ENCODE measurements at regions not wholly inside any gene's neighbourhood (a gene's known extent, or its start where the extent isn't known, plus 50 kb on each side); places are given as distances from the start of the nearest gene placed in this dataset.
"Not testable (repeated sequence)": the region's sequence is repeated elsewhere in the genome, so short reads cannot be mapped to it uniquely, and the experiment has no call there.

DNA sequence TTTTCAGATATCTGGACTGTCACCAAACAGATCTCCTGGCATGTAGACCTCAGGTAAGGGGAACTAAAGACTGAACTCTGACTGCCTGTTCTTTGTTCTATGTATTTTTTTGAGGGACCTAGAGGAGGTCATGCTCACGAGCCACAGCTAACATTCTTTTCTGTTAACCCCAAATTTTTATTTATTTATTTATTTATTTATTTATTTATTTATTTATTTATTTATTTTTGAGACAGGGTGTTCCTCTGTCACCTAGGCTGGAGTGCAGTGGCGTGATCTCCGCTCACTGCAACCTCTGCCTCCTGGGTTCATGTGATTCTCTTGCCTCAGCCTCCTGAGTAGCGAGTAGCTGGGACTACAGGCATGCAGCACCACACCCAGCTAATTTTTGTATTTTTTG lies 562.0 kb downstream of the NLGN4X start:
- H3K27ac Mint-ChIP-seq; DNase-seq; H3K9me3 Mint-ChIP-seq; H3K4me3 Mint-ChIP-seq; H3K36me3 Mint-ChIP-seq (ENCODE audit: low read depth); H3K27me3 Mint-ChIP-seq; intact Hi-C loops (cut with micrococcal nuclease); H3K4me1 Mint-ChIP-seq: not testable (repeated sequence)

- H3K27me3 Mint-ChIP-seq = no peaks in the 10 kb centered on the region
- no peak for DNase-seq
- intact Hi-C loops (cut with micrococcal nuclease) = no loop called here
- no peaks in the 10 kb centered on the region for H3K4me1 Mint-ChIP-seq
- H3K27ac Mint-ChIP-seq = no peak overlapping the region
- H3K36me3 Mint-ChIP-seq (ENCODE audit: low read depth) = no peaks in the 10 kb centered on the region
- H3K9me3 Mint-ChIP-seq = no peaks in the 10 kb centered on the region
- no peak overlapping the region for H3K4me3 Mint-ChIP-seq
These were observed 572.1 kb downstream of the NLGN4X start for GRCh38 chrX:5656544-5656943.

DNA sequence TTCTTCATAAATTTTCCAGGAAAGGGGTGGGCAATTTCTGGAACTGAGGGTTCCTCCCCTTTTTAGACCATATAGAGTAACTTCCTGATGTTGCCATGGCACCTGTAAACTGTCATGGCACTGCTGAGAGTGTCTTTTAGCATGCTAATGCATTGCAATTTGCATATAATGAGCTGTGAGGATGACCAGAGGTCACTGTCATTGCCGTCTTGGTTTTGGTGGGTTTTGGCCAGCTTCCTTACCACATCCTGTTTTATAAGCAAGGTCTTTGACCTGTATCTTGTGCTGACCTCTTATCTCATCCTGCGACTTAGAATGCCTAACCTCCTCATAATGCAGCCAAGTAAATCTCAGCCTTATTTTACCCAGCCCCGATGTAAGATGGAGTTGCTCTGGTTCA lies 577.8 kb downstream of the NLGN4X start:
- intact Hi-C loops (cut with micrococcal nuclease) = no loop called here
- H3K9me3 Mint-ChIP-seq = no peaks in the 10 kb centered on the region
- H3K4me3 Mint-ChIP-seq = no peak overlapping the region
- H3K27me3 Mint-ChIP-seq = no peaks in the 10 kb centered on the region
- no peaks in the 10 kb centered on the region for H3K4me1 Mint-ChIP-seq
- DNase-seq = no peak
- H3K27ac Mint-ChIP-seq = no peak overlapping the region
- no peaks in the 10 kb centered on the region for H3K36me3 Mint-ChIP-seq (ENCODE audit: low read depth)

- Mint-ChIP-seq H3K4me3 (no peak overlapping the region), H3K27ac (no peak overlapping the region), H3K27me3 (no peaks in the 10 kb centered on the region), H3K36me3 (ENCODE audit: low read depth) (no peaks in the 10 kb centered on the region), H3K9me3 (no peaks in the 10 kb centered on the region), H3K4me1 (no peaks in the 10 kb centered on the region)
- intact Hi-C loops (cut with micrococcal nuclease) = no loop called here
- DNase-seq = no peak
These were observed 579.6 kb downstream of the NLGN4X start for GRCh38 chrX:5648941-5649568.

GRCh38 chrX:5646818-5647217 lies 581.8 kb downstream of the NLGN4X start:
- no peaks in the 10 kb centered on the region for H3K9me3 Mint-ChIP-seq

GRCh38 chrX:5644776-5645175 lies 583.9 kb downstream of the NLGN4X start:
- Mint-ChIP-seq H3K27me3 (no peaks in the 10 kb centered on the region), H3K36me3 (ENCODE audit: low read depth) (no peaks in the 10 kb centered on the region), H3K9me3 (no peaks in the 10 kb centered on the region), H3K27ac (no peak overlapping the region), H3K4me3 (no peak overlapping the region), H3K4me1 (no peaks in the 10 kb centered on the region)
- DNase-seq = no peak
- intact Hi-C loops (cut with micrococcal nuclease) = no loop called here

More at GRCh38 chrX:5646818-5647217, 581.8 kb downstream of the NLGN4X start:
- H3K36me3 Mint-ChIP-seq (ENCODE audit: low read depth) = no peaks in the 10 kb centered on the region
- H3K27ac Mint-ChIP-seq = no peak overlapping the region
- H3K4me3 Mint-ChIP-seq = no peak overlapping the region
- H3K27me3 Mint-ChIP-seq = no peaks in the 10 kb centered on the region
- DNase-seq = no peak
- no peaks in the 10 kb centered on the region for H3K4me1 Mint-ChIP-seq
- intact Hi-C loops (cut with micrococcal nuclease) = no loop called here

DNA sequence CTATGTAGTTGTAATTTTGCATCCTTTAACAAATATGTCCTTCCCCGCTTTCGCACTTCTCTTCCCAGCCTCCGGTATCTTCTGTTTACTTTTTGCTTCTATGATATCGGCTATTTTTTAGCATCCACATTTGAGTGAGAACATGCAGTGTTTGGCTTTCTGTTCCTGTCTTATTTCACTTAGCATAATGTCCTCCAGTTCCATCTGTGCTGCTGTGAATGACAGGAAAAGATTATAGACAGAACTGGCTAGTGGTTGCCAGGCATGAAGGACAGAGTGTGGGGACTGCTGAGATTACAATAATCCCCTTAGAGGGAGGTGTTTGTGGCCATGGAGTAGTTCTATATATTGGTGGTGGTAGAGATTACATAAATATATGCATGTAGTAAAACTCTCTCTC lies 588.6 kb downstream of the NLGN4X start:
- H3K27me3 Mint-ChIP-seq = no peaks in the 10 kb centered on the region
- no peaks in the 10 kb centered on the region for H3K36me3 Mint-ChIP-seq (ENCODE audit: low read depth)
- DNase-seq = no peak
- no peaks in the 10 kb centered on the region for H3K9me3 Mint-ChIP-seq
- intact Hi-C loops (cut with micrococcal nuclease) = no loop called here
- H3K4me1 Mint-ChIP-seq = no peaks in the 10 kb centered on the region
- no peak overlapping the region for H3K4me3 Mint-ChIP-seq
- no peak overlapping the region for H3K27ac Mint-ChIP-seq

DNA sequence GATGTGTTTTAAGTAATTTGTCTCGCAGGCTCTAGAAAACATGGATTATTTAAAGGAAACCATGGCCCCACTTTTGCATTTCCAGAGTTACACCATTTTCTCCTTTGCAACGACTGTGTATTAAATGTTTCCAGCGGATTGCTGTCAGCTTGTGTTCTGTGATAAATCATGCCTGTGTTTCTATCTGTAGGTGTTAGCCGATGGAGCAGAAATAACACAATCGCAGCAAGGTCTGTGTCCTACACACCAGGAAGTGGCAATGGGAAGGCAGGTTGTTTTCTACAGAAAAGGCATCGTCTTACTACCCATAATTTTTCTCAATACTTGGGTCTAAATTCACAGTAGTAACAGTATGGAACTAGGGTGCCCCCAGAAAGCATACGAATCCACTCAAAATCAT lies 590.1 kb downstream of the NLGN4X start:
- H3K27ac Mint-ChIP-seq = no peak overlapping the region
- DNase-seq = no peak
- H3K4me3 Mint-ChIP-seq = no peak overlapping the region
- no peaks in the 10 kb centered on the region for H3K36me3 Mint-ChIP-seq (ENCODE audit: low read depth)
- H3K4me1 Mint-ChIP-seq = no peaks in the 10 kb centered on the region
- intact Hi-C loops (cut with micrococcal nuclease) = no loop called here
- no peaks in the 10 kb centered on the region for H3K27me3 Mint-ChIP-seq
- no peaks in the 10 kb centered on the region for H3K9me3 Mint-ChIP-seq

- intact Hi-C loops (cut with micrococcal nuclease) = no loop called here
- no peaks in the 10 kb centered on the region for H3K36me3 Mint-ChIP-seq (ENCODE audit: low read depth)
- H3K4me3 Mint-ChIP-seq = no peak overlapping the region
These were observed 595.8 kb downstream of the NLGN4X start for GRCh38 chrX:5632887-5633286.

GRCh38 chrX:5632061-5632614 lies 596.5 kb downstream of the NLGN4X start:
- Mint-ChIP-seq H3K27me3 (no peaks in the 10 kb centered on the region), H3K9me3 (no peaks in the 10 kb centered on the region), H3K4me3 (no peak overlapping the region), H3K4me1 (no peaks in the 10 kb centered on the region), H3K27ac (no peak overlapping the region), H3K36me3 (ENCODE audit: low read depth) (no peaks in the 10 kb centered on the region)
- intact Hi-C loops (cut with micrococcal nuclease) = no loop called here
- no peak for DNase-seq

More at GRCh38 chrX:5632887-5633286, 595.8 kb downstream of the NLGN4X start:
- Mint-ChIP-seq H3K4me1 (no peaks in the 10 kb centered on the region), H3K9me3 (no peaks in the 10 kb centered on the region), H3K27me3 (no peaks in the 10 kb centered on the region), H3K27ac (no peak overlapping the region)
- DNase-seq = no peak

DNA sequence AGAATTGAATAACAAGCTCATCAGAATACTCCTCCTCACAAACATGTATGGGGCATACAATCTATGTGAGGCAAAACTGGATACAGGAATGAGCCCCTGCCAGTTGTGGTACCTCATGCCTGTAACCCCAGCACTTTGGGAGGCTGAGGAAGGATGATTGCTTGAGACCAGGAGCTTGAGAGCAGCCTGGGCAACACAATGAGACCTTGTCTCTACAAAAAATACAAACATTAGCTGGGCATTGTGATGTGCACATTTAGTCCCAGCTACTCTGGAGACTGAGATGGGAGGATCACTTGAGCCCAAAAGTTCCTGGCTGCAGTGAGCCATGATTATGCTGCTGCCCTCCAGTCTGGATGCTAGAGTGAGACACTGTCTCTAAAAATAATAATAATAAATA lies 611.0 kb downstream of the NLGN4X start:
- Mint-ChIP-seq H3K9me3 (no peaks in the 10 kb centered on the region), H3K4me3 (no peak overlapping the region), H3K36me3 (ENCODE audit: low read depth) (no peaks in the 10 kb centered on the region), H3K4me1 (no peaks in the 10 kb centered on the region), H3K27ac (no peak overlapping the region), H3K27me3 (no peaks in the 10 kb centered on the region)
- intact Hi-C loops (cut with micrococcal nuclease) = no loop called here
- DNase-seq = no peak

- no peak overlapping the region for H3K27ac Mint-ChIP-seq
- no peaks in the 10 kb centered on the region for H3K4me1 Mint-ChIP-seq
- H3K4me3 Mint-ChIP-seq = no peak overlapping the region
- H3K36me3 Mint-ChIP-seq (ENCODE audit: low read depth) = no peaks in the 10 kb centered on the region
- H3K27me3 Mint-ChIP-seq = no peaks in the 10 kb centered on the region
- H3K9me3 Mint-ChIP-seq = peaks cover 3% of the 10 kb centered on the region
- DNase-seq = no peak
- intact Hi-C loops (cut with micrococcal nuclease) = no loop called here
These were observed 633.1 kb downstream of the NLGN4X start for GRCh38 chrX:5595570-5595969.

DNA sequence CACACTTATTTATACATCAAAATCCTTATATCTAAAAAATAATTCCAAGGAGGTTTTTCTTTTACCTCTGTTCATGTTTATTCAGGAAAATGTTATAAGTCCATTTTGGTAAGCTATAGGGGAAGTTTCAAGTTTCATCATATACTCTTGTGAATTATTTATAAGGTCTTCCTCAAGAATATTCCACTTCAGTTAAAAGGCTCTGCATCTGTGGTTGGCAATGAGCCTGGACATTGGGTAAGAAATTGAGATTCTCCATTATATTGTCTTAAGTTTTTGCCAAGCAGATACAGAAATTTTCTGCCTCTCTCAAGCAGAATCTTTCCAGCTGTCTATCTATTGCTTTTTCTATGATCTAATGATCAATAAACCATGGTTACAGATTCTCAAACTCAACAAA lies 641.9 kb downstream of the NLGN4X start:
- intact Hi-C loops (cut with micrococcal nuclease) = no loop called here
- H3K9me3 Mint-ChIP-seq = no peaks in the 10 kb centered on the region

GRCh38 chrX:5575407-5575806 lies 653.3 kb downstream of the NLGN4X start:
- Mint-ChIP-seq H3K4me1 (no peaks in the 10 kb centered on the region), H3K9me3 (no peaks in the 10 kb centered on the region), H3K4me3 (no peak overlapping the region), H3K36me3 (ENCODE audit: low read depth) (no peaks in the 10 kb centered on the region), H3K27ac (no peak overlapping the region), H3K27me3 (no peaks in the 10 kb centered on the region)
- DNase-seq = no peak
- intact Hi-C loops (cut with micrococcal nuclease) = no loop called here

More for the DNA sequence above, 641.9 kb downstream of the NLGN4X start:
- no peaks in the 10 kb centered on the region for H3K27me3 Mint-ChIP-seq
- H3K36me3 Mint-ChIP-seq (ENCODE audit: low read depth) = no peaks in the 10 kb centered on the region
- no peak overlapping the region for H3K27ac Mint-ChIP-seq
- H3K4me3 Mint-ChIP-seq = no peak overlapping the region
- DNase-seq = no peak
- no peaks in the 10 kb centered on the region for H3K4me1 Mint-ChIP-seq

- H3K36me3 Mint-ChIP-seq (ENCODE audit: low read depth) = no peaks in the 10 kb centered on the region
- no peak overlapping the region for H3K27ac Mint-ChIP-seq
- no peak for DNase-seq
- intact Hi-C loops (cut with micrococcal nuclease) = no loop called here
- H3K9me3 Mint-ChIP-seq = no peaks in the 10 kb centered on the region
- H3K4me3 Mint-ChIP-seq = no peak overlapping the region
- H3K27me3 Mint-ChIP-seq = no peaks in the 10 kb centered on the region
- H3K4me1 Mint-ChIP-seq = no peaks in the 10 kb centered on the region
These were observed 659.7 kb downstream of the NLGN4X start for GRCh38 chrX:5568934-5569333.
